OCI-LY7 (cell line): ENCODE measurements at regions not wholly inside any gene's neighbourhood (a gene's known extent, or its start where the extent isn't known, plus 50 kb on each side); places are given as distances from the start of the nearest gene placed in this dataset.

Source experiments
- BruUV-seq: library from RNA; stranded (reverse); fragments of 400-500 nt; replicated peaks from 2 replicates; lab custom pipeline; 2021; lab: Mats Ljungman, UMichigan
- CTCF ChIA-PET: fragments of 300-600 bp; sonication (Branson Sonifier 250); formaldehyde crosslinking; loops from one replicate; lab custom pipeline; 2022; ENCODE audit warnings: antibody characterized with exemption; ENCODE audit not compliant: unreplicated experiment; lab: Charles Lee
- POLR2A ChIA-PET: fragments of 300-600 bp; sonication (Branson Sonifier 250); formaldehyde crosslinking; loops from one replicate; lab custom pipeline; 2022; ENCODE audit warnings: antibody characterized with exemption; lab: Charles Lee
- DNase-seq: peaks from one replicate; pipeline ENCODE4 v3.0.0-alpha.2; 2015; ENCODE audit warnings: low spot score
- H2AFZ ChIP-seq: fragments of 200-600 bp; sonication (generic), shearing (Covaris generic); 2 replicates; pipeline ENCODE4 v1.6.1; 2014; ENCODE audit warnings: mild to moderate bottlenecking, antibody characterized with exemption, low read length, moderate library complexity
- H3K27ac ChIP-seq: fragments of 200-600 bp; sonication (generic); 2 replicates; pipeline ENCODE4 v1.5.1; 2014; ENCODE audit warnings: mixed run types, low read depth, mild to moderate bottlenecking, moderate library complexity, low read length, inconsistent platforms; ENCODE audit not compliant: poor library complexity, severe bottlenecking
- H3K36me3 ChIP-seq: fragments of 200-600 bp; sonication (generic); 2 replicates; pipeline ENCODE4 v1.6.1; 2014; ENCODE audit warnings: mild to moderate bottlenecking, antibody characterized with exemption, low read length, moderate library complexity, mixed read lengths; ENCODE audit not compliant: insufficient read depth
- H3K4me1 ChIP-seq: fragments of 200-600 bp; sonication (generic); 2 replicates; pipeline ENCODE4 v1.5.1; 2014; ENCODE audit warnings: mild to moderate bottlenecking, low read length; ENCODE audit not compliant: insufficient read depth, poor library complexity, severe bottlenecking
- H3K4me2 ChIP-seq: fragments of 200-600 bp; sonication (generic); 2 replicates; pipeline ENCODE4 v1.6.1; 2014; ENCODE audit warnings: mild to moderate bottlenecking, low read length
- H3K4me3 ChIP-seq: fragments of 200-600 bp; sonication (generic); 2 replicates; pipeline ENCODE4 v1.5.1; 2014; ENCODE audit warnings: mild to moderate bottlenecking, low read depth, low read length; ENCODE audit not compliant: poor library complexity, severe bottlenecking
- H3K79me2 ChIP-seq: fragments of 200-600 bp; sonication (generic); 2 replicates; pipeline ENCODE4 v1.6.1; 2016; ENCODE audit warnings: low read depth, mild to moderate bottlenecking, low read length, moderate library complexity, mixed read lengths; ENCODE audit not compliant: insufficient read depth
- H3K9me2 ChIP-seq: fragments of 200-600 bp; sonication (generic); 2 replicates; pipeline ENCODE4 v1.6.1; 2016; ENCODE audit warnings: mild to moderate bottlenecking, low read length, mixed read lengths; ENCODE audit not compliant: insufficient read depth
- H3K9me3 ChIP-seq: fragments of 200-600 bp; sonication (generic); 2 replicates; pipeline ENCODE4 v1.6.1; 2014; ENCODE audit warnings: mild to moderate bottlenecking, mixed run types, low read length, mixed read lengths
- H4K20me1 ChIP-seq: fragments of 200-600 bp; sonication (generic); 2 replicates; pipeline ENCODE4 v1.6.1; 2014; ENCODE audit warnings: mild to moderate bottlenecking, antibody characterized with exemption, low read length, moderate library complexity, mixed read lengths; ENCODE audit not compliant: insufficient read depth
- CTCF ChIP-seq: fragments of 200-600 bp; sonication (generic); conservative IDR thresholded peaks from 2 replicates; pipeline ENCODE4 v1.5.1; 2014; ENCODE audit warnings: mild to moderate bottlenecking, antibody characterized with exemption, low read length, moderate library complexity, mixed read lengths
- EZH2phosphoT487 ChIP-seq: fragments of 200-600 bp; sonication (generic); IDR thresholded peaks from 2 replicates; pipeline ENCODE4 v1.6.1; 2018; ENCODE audit warnings: low read depth, borderline replicate concordance, mild to moderate bottlenecking, mixed run types, antibody characterized with exemption, low read length, moderate library complexity, mixed read lengths
- intact Hi-C: fragments of 100-400 bp; cut with micrococcal nuclease; formaldehyde crosslinking; loops from one replicate; pipeline ENCODE4 v1.10.0; 2022; ENCODE audit not compliant: unreplicated experiment

DNA sequence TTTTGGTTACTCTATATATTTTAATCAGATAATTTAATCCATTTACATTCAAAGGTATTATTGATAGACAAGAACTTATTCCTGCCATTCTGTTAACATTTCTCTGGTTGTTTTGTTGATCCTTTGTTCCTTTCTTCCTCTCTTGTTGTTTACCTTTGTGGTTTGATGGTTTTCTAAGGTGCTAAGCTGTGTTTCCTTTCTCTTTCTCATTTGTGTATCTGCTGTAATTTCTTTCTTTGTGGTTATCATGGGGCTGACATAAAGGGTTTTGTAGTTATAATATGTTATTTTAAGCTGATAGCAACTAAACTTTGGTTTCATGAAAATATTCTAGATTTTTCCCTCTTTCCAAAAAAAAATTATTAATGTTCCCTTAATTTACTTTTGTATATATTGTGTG is 179.2 kb downstream of the NDUFA10 start:
- no peaks in the 10 kb centered on the region for H3K9me2 ChIP-seq
- H3K27ac ChIP-seq: no peak overlapping the region
- no peaks in the 10 kb centered on the region for H3K79me2 ChIP-seq
- H3K36me3 ChIP-seq: no peaks in the 10 kb centered on the region
- intact Hi-C loops: no loop called here
- no peak for TF ChIP-seq EZH2phosphoT487
- TF ChIP-seq CTCF: no peak
- H3K4me1 ChIP-seq: no peaks in the 10 kb centered on the region
- ChIA-PET POLR2A (interaction anchor here (0.5 to 0.8 kb wide), 2 partner anchors 14 to 18 kb away, joined by 3 read pairs; no protein-coding TSS in a partner anchor), CTCF (no interaction called here)
- no peak for DNase-seq
- no peaks in the 10 kb centered on the region for H4K20me1 ChIP-seq
- H2AFZ ChIP-seq: no peak overlapping the region
- no peak overlapping the region for H3K4me3 ChIP-seq
- BruUV-seq: no TSS peak
- no peaks in the 10 kb centered on the region for H3K9me3 ChIP-seq
- H3K4me2 ChIP-seq: no peak overlapping the region

DNA sequence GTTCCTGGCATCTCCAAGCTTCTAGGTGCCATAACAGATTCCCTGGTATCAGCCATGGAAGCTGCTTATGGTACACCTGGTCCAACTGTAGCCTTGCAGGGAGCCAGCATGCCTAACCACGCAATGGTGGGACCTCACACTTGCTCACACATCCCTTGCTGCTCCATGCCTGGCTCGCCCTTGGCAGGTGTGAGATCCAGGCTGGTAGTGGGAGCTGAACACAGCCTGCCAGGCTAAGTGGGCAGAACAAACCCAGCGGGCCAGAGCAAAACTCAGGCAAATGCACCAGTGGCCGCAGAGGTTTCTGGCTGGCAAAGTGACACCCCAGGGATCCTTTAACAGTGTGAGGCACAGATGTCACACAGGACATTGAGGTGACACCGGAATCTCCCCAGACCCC is 185.8 kb downstream of the NDUFA10 start:
- H3K4me1 ChIP-seq: no peaks in the 10 kb centered on the region
- no peaks in the 10 kb centered on the region for H3K36me3 ChIP-seq
- H3K4me2 ChIP-seq: no peak overlapping the region
- H4K20me1 ChIP-seq: no peaks in the 10 kb centered on the region
- no peak overlapping the region for H2AFZ ChIP-seq
- H3K9me2 ChIP-seq: no peaks in the 10 kb centered on the region
- ChIA-PET CTCF (no interaction called here), POLR2A (no interaction called here)
- no peak overlapping the region for H3K27ac ChIP-seq
- intact Hi-C loops: no loop called here
- no peak overlapping the region for H3K4me3 ChIP-seq
- H3K9me3 ChIP-seq: no peaks in the 10 kb centered on the region
- TF ChIP-seq CTCF: no peak
- BruUV-seq: no TSS peak
- H3K79me2 ChIP-seq: no peaks in the 10 kb centered on the region
- DNase-seq: no peak

DNA sequence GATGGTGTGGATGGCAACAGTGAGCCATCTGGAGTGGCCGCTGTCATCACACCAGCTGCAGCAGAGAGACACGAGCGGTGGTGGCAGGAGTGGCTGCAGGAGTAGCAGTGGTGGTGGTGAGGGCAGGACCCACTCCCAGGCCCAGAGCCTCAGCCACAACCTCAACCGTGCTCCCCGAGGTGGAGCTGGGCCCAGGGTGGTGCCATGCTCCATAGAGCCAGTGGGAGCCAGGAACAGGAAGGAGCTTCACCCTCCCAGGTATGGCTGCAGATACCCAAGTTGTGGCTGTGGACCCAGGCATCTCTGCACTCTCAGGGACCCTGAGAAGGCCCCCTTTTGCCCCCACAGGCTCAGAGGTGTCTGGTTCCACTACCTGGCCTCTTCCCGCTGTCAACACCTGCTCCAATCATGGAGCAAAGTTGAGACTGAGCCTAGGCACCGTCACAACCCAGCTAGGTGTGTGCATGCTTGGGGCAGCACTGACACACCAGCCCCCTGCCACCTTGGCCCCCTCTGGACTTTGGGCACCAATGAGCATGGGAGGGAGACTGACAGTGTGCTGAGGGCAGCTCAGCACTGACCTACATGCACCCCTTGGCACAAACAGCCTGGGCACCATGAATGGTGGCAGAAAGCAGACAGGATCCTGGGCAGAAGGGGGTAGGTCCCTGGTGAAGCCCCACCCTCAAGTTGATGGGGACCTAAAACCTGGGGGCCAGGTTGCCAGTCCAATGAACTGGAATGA is 188.9 kb downstream of the NDUFA10 start:
- Histone ChIP-seq H3K4me1 (no peaks in the 10 kb centered on the region), H3K4me2 (no peak overlapping the region), H3K27ac (no peak overlapping the region), H3K9me2 (no peaks in the 10 kb centered on the region), H3K4me3 (no peak overlapping the region), H3K36me3 (no peaks in the 10 kb centered on the region), H2AFZ (no peak overlapping the region), H3K9me3 (no peaks in the 10 kb centered on the region), H3K79me2 (no peaks in the 10 kb centered on the region), H4K20me1 (no peaks in the 10 kb centered on the region)
- TF ChIP-seq EZH2phosphoT487 (no peak), CTCF (no peak)
- DNase-seq: no peak
- no TSS peak for BruUV-seq
- ChIA-PET CTCF (no interaction called here), POLR2A (no interaction called here)
- intact Hi-C loops: no loop called here
